ENCODE measurements at regions not wholly inside any gene's neighbourhood (a gene's known extent, or its start where the extent isn't known, plus 50 kb on each side); places are given as distances from the start of the nearest gene placed in this dataset.

DNA sequence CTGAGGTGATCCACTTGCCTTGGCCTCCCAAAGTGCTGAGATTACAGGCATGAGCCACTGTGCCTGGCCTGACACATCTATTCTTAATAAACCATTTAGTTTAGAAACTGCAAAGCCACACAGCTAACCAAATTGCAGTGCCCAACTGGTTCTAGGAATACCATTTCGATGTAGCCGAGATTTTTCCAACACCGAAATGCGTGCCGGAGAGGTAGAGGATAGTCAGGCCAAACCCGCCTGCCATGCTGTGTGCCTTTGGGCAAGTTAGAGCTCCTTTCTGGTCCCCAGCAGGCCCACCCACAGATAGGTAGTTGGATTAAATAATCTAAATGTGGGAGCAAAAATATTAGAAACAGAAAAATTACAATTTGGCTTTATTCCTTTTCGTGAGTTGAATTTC, 254.4 kb downstream of the FOXD2 start:
- peak in 1 of 2 donors; percentile 31 for DNase-seq (ENCODE audit: low spot score in 2 of 2)
- WGBS, result 94% methylated on average over 7 of the region's 7 CpGs
- Histone ChIP-seq H3K27me3 (peaks cover 29% of the 10 kb centered on the region), H3K36me3 (no peaks in the 10 kb centered on the region), H3K4me1 (no peaks in the 10 kb centered on the region), H3K9me3 (no peaks in the 10 kb centered on the region), H3K4me3 (no peak overlapping the region), H3K27ac (no peak overlapping the region)
- TF ChIP-seq POLR2A (IDR thresholded peaks at IDR 0.05), result no peak
- TF ChIP-seq, protein P1, sequence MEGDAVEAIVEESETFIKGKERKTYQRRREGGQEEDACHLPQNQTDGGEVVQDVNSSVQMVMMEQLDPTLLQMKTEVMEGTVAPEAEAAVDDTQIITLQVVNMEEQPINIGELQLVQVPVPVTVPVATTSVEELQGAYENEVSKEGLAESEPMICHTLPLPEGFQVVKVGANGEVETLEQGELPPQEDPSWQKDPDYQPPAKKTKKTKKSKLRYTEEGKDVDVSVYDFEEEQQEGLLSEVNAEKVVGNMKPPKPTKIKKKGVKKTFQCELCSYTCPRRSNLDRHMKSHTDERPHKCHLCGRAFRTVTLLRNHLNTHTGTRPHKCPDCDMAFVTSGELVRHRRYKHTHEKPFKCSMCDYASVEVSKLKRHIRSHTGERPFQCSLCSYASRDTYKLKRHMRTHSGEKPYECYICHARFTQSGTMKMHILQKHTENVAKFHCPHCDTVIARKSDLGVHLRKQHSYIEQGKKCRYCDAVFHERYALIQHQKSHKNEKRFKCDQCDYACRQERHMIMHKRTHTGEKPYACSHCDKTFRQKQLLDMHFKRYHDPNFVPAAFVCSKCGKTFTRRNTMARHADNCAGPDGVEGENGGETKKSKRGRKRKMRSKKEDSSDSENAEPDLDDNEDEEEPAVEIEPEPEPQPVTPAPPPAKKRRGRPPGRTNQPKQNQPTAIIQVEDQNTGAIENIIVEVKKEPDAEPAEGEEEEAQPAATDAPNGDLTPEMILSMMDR (IDR thresholded peaks at IDR 0.05), result no peak

DNA sequence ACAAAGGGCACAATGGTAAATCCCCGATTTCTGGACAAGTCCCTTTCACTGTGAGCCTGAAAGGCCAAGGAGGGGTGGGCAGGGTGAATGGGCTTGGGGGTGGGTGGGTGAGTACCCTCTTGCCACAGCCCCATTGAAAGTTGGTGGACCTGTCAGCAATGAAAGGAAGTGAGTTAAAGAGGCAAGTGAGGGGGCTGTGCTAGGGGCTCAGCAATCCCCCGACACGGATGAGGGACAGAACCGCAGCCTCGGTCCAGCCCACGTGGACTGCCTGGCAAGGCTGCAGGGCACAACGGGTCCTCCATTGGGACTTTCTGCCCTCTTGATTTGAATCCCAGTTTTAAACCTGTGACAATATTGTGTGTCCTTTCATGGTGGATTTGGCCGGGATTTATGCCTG, 255.3 kb downstream of the FOXD2 start:
- DNase-seq (ENCODE audit: low spot score in 2 of 2), result peak in 1 of 2 donors; percentile 16

DNA sequence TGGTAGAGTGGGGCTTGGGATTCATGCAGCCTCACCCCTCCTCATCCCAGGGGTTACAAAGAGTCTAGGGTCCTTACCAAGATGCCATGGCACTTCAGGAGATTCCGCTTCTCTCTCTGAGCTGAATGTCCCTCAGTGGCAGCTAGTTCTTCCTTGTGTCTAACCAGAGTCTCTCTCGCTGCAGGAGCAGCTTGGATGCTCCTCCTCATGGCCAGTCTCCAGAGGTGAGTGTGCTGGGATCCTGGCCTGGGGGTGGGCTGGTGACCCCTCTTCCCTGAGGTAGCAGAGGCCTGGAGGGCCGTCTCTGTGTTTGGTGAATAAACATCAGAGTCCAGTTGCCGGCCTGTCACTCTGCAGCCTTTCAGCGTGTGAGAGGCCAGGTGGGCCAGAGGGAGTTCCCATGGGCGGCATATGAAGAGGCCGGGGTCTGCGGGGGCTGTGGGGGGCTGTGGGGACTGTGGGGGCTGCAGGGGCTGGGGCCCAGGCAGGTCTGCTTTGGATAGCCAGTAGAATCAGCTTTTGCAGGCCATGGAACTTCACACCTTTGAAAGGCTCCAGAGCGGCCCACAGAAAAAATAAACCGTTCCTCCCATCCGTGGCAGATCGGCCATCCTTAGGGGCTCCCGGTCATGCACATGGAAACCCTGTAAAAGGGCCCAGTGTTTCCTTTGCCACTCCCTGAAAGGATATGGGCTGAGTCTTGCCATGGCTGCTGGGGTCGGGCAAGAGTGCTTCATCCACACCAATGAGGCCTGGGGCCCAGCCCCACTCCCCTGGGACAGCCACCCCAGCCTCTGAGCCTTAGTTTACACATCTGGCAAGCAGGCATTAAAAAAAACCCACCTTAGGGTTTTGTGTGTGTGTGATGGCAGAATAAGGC, 256.4 kb downstream of the FOXD2 start:
- no peak overlapping the region for H3K4me3 ChIP-seq
- H3K36me3 ChIP-seq, result no peaks in the 10 kb centered on the region
- H3K27ac ChIP-seq, result no peak overlapping the region
- peaks cover 18% of the 10 kb centered on the region for H3K27me3 ChIP-seq
- TF ChIP-seq EP300 (IDR thresholded peaks at IDR 0.05) (no peak), POLR2A (IDR thresholded peaks at IDR 0.05) (no peak), POLR2AphosphoS5 (IDR thresholded peaks at IDR 0.05) (no peak)
- TF ChIP-seq, protein P1 (IDR thresholded peaks at IDR 0.05), result no peak
- peak; percentile 22 to 58 for DNase-seq (ENCODE audit: low spot score in 2 of 2)
- no peaks in the 10 kb centered on the region for H3K4me1 ChIP-seq
- WGBS, result 91% methylated on average over 13 of the region's 14 CpGs
- no peaks in the 10 kb centered on the region for H3K9me3 ChIP-seq

More for the DNA sequence above, 255.3 kb downstream of the FOXD2 start:
- H3K4me3 ChIP-seq, result no peak overlapping the region
- no peaks in the 10 kb centered on the region for H3K9me3 ChIP-seq
- WGBS, result 92% methylated on average over 8 of the region's 8 CpGs
- H3K27ac ChIP-seq, result no peak overlapping the region
- H3K4me1 ChIP-seq, result no peaks in the 10 kb centered on the region
- no peak for TF ChIP-seq POLR2AphosphoS5 (IDR thresholded peaks at IDR 0.05)
- no peak for TF ChIP-seq POLR2A (IDR thresholded peaks at IDR 0.05)
- TF ChIP-seq EP300 (IDR thresholded peaks at IDR 0.05), result no peak
- TF ChIP-seq, protein P1 (IDR thresholded peaks at IDR 0.05), result no peak
- H3K36me3 ChIP-seq, result no peaks in the 10 kb centered on the region
- peaks cover 27% of the 10 kb centered on the region for H3K27me3 ChIP-seq

DNA sequence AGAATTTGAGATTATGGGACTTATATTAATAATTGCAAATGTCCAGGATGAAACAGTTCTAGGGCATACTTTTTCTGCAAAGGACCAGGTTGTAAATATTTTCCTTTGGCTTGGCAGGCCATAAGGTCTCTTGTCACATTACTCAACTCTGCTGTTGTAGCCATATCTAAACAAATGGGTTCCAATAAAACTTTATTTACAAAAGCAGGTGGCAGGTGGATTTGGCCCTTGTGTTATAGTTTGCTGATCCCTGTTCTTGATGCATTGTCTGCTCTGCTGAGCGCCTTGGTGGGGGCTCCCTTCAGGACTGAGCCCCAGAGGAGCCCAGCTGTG, 258.5 kb downstream of the FOXD2 start:
- no peak for DNase-seq (ENCODE audit: low spot score in 2 of 2)
- Histone ChIP-seq H3K9me3 (no peaks in the 10 kb centered on the region), H3K4me3 (no peak overlapping the region), H3K36me3 (no peaks in the 10 kb centered on the region), H3K4me1 (no peaks in the 10 kb centered on the region), H3K27me3 (peaks cover 9% of the 10 kb centered on the region), H3K27ac (no peak overlapping the region)
- TF ChIP-seq POLR2A (IDR thresholded peaks at IDR 0.05) (no peak), EP300 (IDR thresholded peaks at IDR 0.05) (no peak), POLR2AphosphoS5 (IDR thresholded peaks at IDR 0.05) (no peak)
- TF ChIP-seq, protein P1 (IDR thresholded peaks at IDR 0.05), result no peak
- WGBS, result 78% methylated on average over 1 of the region's 1 CpG

DNA sequence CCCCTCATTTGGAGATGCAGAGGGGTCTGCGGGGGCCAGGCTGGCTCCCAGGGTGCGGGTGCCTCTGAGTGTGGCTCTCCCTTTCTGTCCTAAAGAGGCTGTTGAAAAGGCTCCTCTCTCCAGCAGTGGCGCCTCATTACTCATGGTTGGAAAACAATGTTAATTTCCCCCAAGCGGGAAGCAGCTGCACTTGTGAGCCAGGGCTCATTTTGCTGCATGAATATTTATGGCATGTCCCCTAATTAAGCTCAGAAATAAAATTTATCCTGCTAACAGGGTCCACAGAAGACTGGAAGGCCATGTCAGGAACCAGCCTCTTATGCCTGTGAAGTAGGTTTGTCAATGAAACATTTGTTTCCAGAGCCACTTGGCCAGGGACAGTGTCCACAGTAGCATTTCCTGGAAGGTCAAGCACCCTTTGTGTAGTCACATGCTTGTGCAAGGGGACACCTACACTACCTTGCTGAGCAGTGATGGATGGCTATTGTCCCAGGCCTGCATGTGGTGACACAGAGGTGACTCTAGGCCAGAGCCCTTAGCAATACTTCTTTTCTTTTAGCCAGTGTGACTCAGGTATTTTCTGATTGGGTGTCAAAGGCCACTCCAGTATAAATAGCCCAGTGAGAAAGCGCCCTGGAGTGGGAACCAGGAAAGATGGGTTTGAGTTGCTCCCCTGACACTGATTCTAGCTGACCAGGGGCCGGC, 259.0 kb downstream of the FOXD2 start:
- peaks cover 9% of the 10 kb centered on the region for H3K27me3 ChIP-seq
- H3K4me3 ChIP-seq, result no peak overlapping the region
- no peaks in the 10 kb centered on the region for H3K9me3 ChIP-seq
- H3K4me1 ChIP-seq, result no peaks in the 10 kb centered on the region
- TF ChIP-seq, protein P1 (IDR thresholded peaks at IDR 0.05), result no peak
- TF ChIP-seq POLR2A (IDR thresholded peaks at IDR 0.05) (no peak), EP300 (IDR thresholded peaks at IDR 0.05) (no peak), POLR2AphosphoS5 (IDR thresholded peaks at IDR 0.05) (no peak)
- 87% methylated on average over 6 of the region's 6 CpGs for WGBS
- H3K27ac ChIP-seq, result no peak overlapping the region
- no peaks in the 10 kb centered on the region for H3K36me3 ChIP-seq
- DNase-seq (ENCODE audit: low spot score in 2 of 2), result peak; percentile 36 to 60

Data from suprapubic skin (tissue), 4 donors.